ENCODE measurements at regions not wholly inside any gene's neighbourhood (a gene's known extent, or its start where the extent isn't known, plus 50 kb on each side); places are given as distances from the start of the nearest gene placed in this dataset.

DNA sequence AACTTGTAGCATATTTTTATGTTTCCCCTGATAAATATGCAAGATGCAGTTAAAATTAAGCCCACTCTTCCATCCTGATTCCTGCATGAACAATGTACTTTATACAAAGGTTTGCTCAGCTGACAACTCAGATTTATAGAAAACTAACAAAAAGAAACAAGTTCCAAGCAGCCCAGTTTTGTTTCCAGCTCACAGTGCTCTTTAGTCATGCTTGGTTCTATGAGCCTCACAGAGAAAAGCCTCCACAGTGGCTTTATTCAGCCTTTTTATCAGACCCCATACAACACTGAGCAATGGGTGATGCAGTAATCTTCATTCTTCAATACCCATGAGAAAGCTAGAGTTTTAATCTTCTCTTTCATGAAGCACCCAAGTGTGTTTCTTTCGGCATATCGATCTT lies 329.6 kb downstream of the SLCO4C1 start:
- Histone ChIP-seq H3K27me3 (ENCODE audit: control insufficient read depth, insufficient read depth, low read length) (no peaks in the 10 kb centered on the region), H3K9me3 (ENCODE audit: control insufficient read depth, insufficient read depth, low read length) (no peaks in the 10 kb centered on the region), H3K27ac (ENCODE audit: low read depth, low read length) (peak overlapping the region; percentile 62), H3K4me3 (ENCODE audit: low read depth, low read length) (no peak overlapping the region), H3K4me1 (ENCODE audit: control insufficient read depth, insufficient read depth, low read length) (no peaks in the 10 kb centered on the region), H3K36me3 (ENCODE audit: control insufficient read depth, insufficient read depth, low read length) (no peaks in the 10 kb centered on the region)
- WGBS (ENCODE audit: insufficient coverage), result no CpG with 5 or more reads among the region's 2 CpGs
- DNase-seq (ENCODE audit: low read depth in 4 of 6, low spot score in 6 of 6), result peak in 4 of 6 donors; percentile 26 to 85 (median 66)

- no peaks in the 10 kb centered on the region for H3K27me3 ChIP-seq (ENCODE audit: control insufficient read depth, insufficient read depth, low read length)
- no peaks in the 10 kb centered on the region for H3K9me3 ChIP-seq (ENCODE audit: control insufficient read depth, insufficient read depth, low read length)
- H3K4me1 ChIP-seq (ENCODE audit: control insufficient read depth, insufficient read depth, low read length), result no peaks in the 10 kb centered on the region
- H3K27ac ChIP-seq (ENCODE audit: low read depth, low read length), result no peak overlapping the region
- 100% methylated on average over 1 of the region's 1 CpG for WGBS (ENCODE audit: insufficient coverage)
- no peaks in the 10 kb centered on the region for H3K36me3 ChIP-seq (ENCODE audit: control insufficient read depth, insufficient read depth, low read length)
- DNase-seq (ENCODE audit: low read depth in 4 of 6, low spot score in 6 of 6), result no peak
- no peak overlapping the region for H3K4me3 ChIP-seq (ENCODE audit: low read depth, low read length)
Observed at GRCh38 chr5:101955891-101956290, 340.2 kb downstream of the SLCO4C1 start.

- no peaks in the 10 kb centered on the region for H3K9me3 ChIP-seq (ENCODE audit: control insufficient read depth, insufficient read depth, low read length)
- H3K4me1 ChIP-seq (ENCODE audit: control insufficient read depth, insufficient read depth, low read length), result no peaks in the 10 kb centered on the region
- H3K27ac ChIP-seq (ENCODE audit: low read depth, low read length), result no peak overlapping the region
- no peaks in the 10 kb centered on the region for H3K36me3 ChIP-seq (ENCODE audit: control insufficient read depth, insufficient read depth, low read length)
- H3K4me3 ChIP-seq (ENCODE audit: low read depth, low read length), result no peak overlapping the region
- DNase-seq (ENCODE audit: low read depth in 4 of 6, low spot score in 6 of 6), result peak in 1 of 6 donors; percentile 62
- no peaks in the 10 kb centered on the region for H3K27me3 ChIP-seq (ENCODE audit: control insufficient read depth, insufficient read depth, low read length)
Observed at GRCh38 chr5:101950019-101950418, 346.1 kb downstream of the SLCO4C1 start.

GRCh38 chr5:101948615-101949014 lies 347.5 kb downstream of the SLCO4C1 start:
- whole genome bisulfite sequencing (ENCODE audit: insufficient coverage), result no CpG with 5 or more reads among the region's 1 CpG
- no peak for DNase-seq (ENCODE audit: low read depth in 4 of 6, low spot score in 6 of 6)

GRCh38 chr5:101943784-101944183 lies 352.3 kb downstream of the SLCO4C1 start:
- H3K36me3 ChIP-seq (ENCODE audit: control insufficient read depth, insufficient read depth, low read length), result no peaks in the 10 kb centered on the region
- H3K27ac ChIP-seq (ENCODE audit: low read depth, low read length), result no peak overlapping the region
- peaks cover 4% of the 10 kb centered on the region for H3K4me1 ChIP-seq (ENCODE audit: control insufficient read depth, insufficient read depth, low read length)
- no peaks in the 10 kb centered on the region for H3K27me3 ChIP-seq (ENCODE audit: control insufficient read depth, insufficient read depth, low read length)
- no CpG with 5 or more reads among the region's 1 CpG for WGBS (ENCODE audit: insufficient coverage)
- no peak overlapping the region for H3K4me3 ChIP-seq (ENCODE audit: low read depth, low read length)
- no peak for DNase-seq (ENCODE audit: low read depth in 4 of 6, low spot score in 6 of 6)
- H3K9me3 ChIP-seq (ENCODE audit: control insufficient read depth, insufficient read depth, low read length), result no peaks in the 10 kb centered on the region

More at GRCh38 chr5:101948615-101949014, 347.5 kb downstream of the SLCO4C1 start:
- Histone ChIP-seq H3K4me1 (ENCODE audit: control insufficient read depth, insufficient read depth, low read length) (no peaks in the 10 kb centered on the region), H3K27ac (ENCODE audit: low read depth, low read length) (no peak overlapping the region), H3K4me3 (ENCODE audit: low read depth, low read length) (no peak overlapping the region), H3K36me3 (ENCODE audit: control insufficient read depth, insufficient read depth, low read length) (no peaks in the 10 kb centered on the region), H3K9me3 (ENCODE audit: control insufficient read depth, insufficient read depth, low read length) (no peaks in the 10 kb centered on the region), H3K27me3 (ENCODE audit: control insufficient read depth, insufficient read depth, low read length) (no peaks in the 10 kb centered on the region)

DNA sequence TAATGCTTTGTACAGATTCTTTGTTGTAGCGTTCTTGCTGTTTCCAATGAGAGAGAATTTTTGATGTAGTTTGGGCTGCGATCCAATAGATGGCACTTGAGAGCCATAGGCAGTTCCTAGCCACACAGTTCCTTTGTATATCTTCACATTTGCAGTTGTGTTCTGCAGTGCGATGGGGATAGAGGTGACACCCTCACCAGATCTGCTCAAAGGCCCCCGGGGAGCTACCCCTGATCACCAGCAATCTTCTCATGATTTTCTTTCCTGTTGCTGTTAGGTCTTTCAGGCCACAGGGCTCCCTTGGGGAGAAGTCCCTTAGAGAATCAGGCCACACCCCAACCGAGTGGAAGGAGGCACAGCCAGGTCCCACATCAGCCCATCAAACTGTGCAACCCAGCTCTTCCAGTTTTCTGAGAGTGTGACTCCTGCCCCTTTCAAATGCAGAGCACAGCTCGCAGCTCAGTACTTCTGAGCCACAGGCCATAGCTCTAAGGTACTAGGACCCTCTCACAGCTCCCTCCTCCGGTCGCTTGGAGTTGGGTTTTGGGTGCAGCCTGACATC lies 353.7 kb downstream of the SLCO4C1 start:
- H3K27ac ChIP-seq (ENCODE audit: low read depth, low read length), result no peak overlapping the region
- peak; percentile 15 to 74 (median 22) for DNase-seq (ENCODE audit: low read depth in 4 of 6, low spot score in 6 of 6)
- H3K4me1 ChIP-seq (ENCODE audit: control insufficient read depth, insufficient read depth, low read length), result peaks cover 4% of the 10 kb centered on the region
- WGBS (ENCODE audit: insufficient coverage), result 35% methylated on average over 5 of the region's 8 CpGs
- no peaks in the 10 kb centered on the region for H3K9me3 ChIP-seq (ENCODE audit: control insufficient read depth, insufficient read depth, low read length)
- no peaks in the 10 kb centered on the region for H3K27me3 ChIP-seq (ENCODE audit: control insufficient read depth, insufficient read depth, low read length)
- H3K36me3 ChIP-seq (ENCODE audit: control insufficient read depth, insufficient read depth, low read length), result no peaks in the 10 kb centered on the region
- H3K4me3 ChIP-seq (ENCODE audit: low read depth, low read length), result no peak overlapping the region

- no peak overlapping the region for H3K27ac ChIP-seq (ENCODE audit: low read depth, low read length)
- WGBS (ENCODE audit: insufficient coverage), result no CpG with 5 or more reads among the region's 2 CpGs
- no peaks in the 10 kb centered on the region for H3K27me3 ChIP-seq (ENCODE audit: control insufficient read depth, insufficient read depth, low read length)
- no peaks in the 10 kb centered on the region for H3K36me3 ChIP-seq (ENCODE audit: control insufficient read depth, insufficient read depth, low read length)
- no peaks in the 10 kb centered on the region for H3K9me3 ChIP-seq (ENCODE audit: control insufficient read depth, insufficient read depth, low read length)
- H3K4me3 ChIP-seq (ENCODE audit: low read depth, low read length), result no peak overlapping the region
- DNase-seq (ENCODE audit: low read depth in 4 of 6, low spot score in 6 of 6), result no peak
- no peaks in the 10 kb centered on the region for H3K4me1 ChIP-seq (ENCODE audit: control insufficient read depth, insufficient read depth, low read length)
Observed at GRCh38 chr5:101937041-101937440, 359.0 kb downstream of the SLCO4C1 start.

DNA sequence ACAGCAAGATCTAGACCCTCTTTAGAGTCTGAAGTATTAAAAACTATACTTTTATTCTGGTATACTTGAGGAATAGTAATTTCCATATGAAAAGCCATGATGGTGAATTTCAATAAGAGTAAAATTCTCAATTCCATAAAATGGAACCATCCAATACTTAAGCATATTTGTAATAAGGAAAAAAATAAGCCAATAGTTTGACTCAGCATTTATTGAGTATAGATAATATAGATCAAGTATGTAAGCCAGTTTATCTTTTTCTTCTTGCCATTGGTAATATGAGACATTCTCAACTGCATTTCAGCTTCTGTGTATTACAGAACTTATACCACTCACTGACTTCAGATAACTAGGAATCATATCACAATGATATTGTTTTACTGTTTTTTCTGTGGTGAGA lies 361.0 kb downstream of the SLCO4C1 start:
- no peaks in the 10 kb centered on the region for H3K27me3 ChIP-seq (ENCODE audit: control insufficient read depth, insufficient read depth, low read length)
- H3K4me3 ChIP-seq (ENCODE audit: low read depth, low read length), result no peak overlapping the region
- H3K9me3 ChIP-seq (ENCODE audit: control insufficient read depth, insufficient read depth, low read length), result no peaks in the 10 kb centered on the region
- H3K4me1 ChIP-seq (ENCODE audit: control insufficient read depth, insufficient read depth, low read length), result no peaks in the 10 kb centered on the region
- H3K27ac ChIP-seq (ENCODE audit: low read depth, low read length), result no peak overlapping the region
- H3K36me3 ChIP-seq (ENCODE audit: control insufficient read depth, insufficient read depth, low read length), result no peaks in the 10 kb centered on the region
- DNase-seq (ENCODE audit: low read depth in 4 of 6, low spot score in 6 of 6), result no peak

GRCh38 chr5:101932599-101932998 lies 363.5 kb downstream of the SLCO4C1 start:
- no peaks in the 10 kb centered on the region for H3K36me3 ChIP-seq (ENCODE audit: control insufficient read depth, insufficient read depth, low read length)
- 100% methylated on average over 1 of the region's 3 CpGs for WGBS (ENCODE audit: insufficient coverage)
- no peak for DNase-seq (ENCODE audit: low read depth in 4 of 6, low spot score in 6 of 6)
- H3K4me1 ChIP-seq (ENCODE audit: control insufficient read depth, insufficient read depth, low read length), result no peaks in the 10 kb centered on the region
- H3K9me3 ChIP-seq (ENCODE audit: control insufficient read depth, insufficient read depth, low read length), result no peaks in the 10 kb centered on the region
- H3K27ac ChIP-seq (ENCODE audit: low read depth, low read length), result no peak overlapping the region
- no peaks in the 10 kb centered on the region for H3K27me3 ChIP-seq (ENCODE audit: control insufficient read depth, insufficient read depth, low read length)
- H3K4me3 ChIP-seq (ENCODE audit: low read depth, low read length), result no peak overlapping the region

- H3K4me1 ChIP-seq (ENCODE audit: control insufficient read depth, insufficient read depth, low read length), result no peaks in the 10 kb centered on the region
- no peaks in the 10 kb centered on the region for H3K27me3 ChIP-seq (ENCODE audit: control insufficient read depth, insufficient read depth, low read length)
- no peaks in the 10 kb centered on the region for H3K9me3 ChIP-seq (ENCODE audit: control insufficient read depth, insufficient read depth, low read length)
- no peak overlapping the region for H3K4me3 ChIP-seq (ENCODE audit: low read depth, low read length)
- peak in 1 of 6 donors; percentile 14 for DNase-seq (ENCODE audit: low read depth in 4 of 6, low spot score in 6 of 6)
- H3K27ac ChIP-seq (ENCODE audit: low read depth, low read length), result no peak overlapping the region
- H3K36me3 ChIP-seq (ENCODE audit: control insufficient read depth, insufficient read depth, low read length), result no peaks in the 10 kb centered on the region
Observed at GRCh38 chr5:101929628-101930027, 366.5 kb downstream of the SLCO4C1 start.
